A549 (cell line): ENCODE measurements at regions not wholly inside any gene's neighbourhood (a gene's known extent, or its start where the extent isn't known, plus 50 kb on each side); places are given as distances from the start of the nearest gene placed in this dataset.

Experiments used
- ATAC-seq, 2 experiments: fragments of 200-7000 bp in 1 of 2; fragments of >200 bp in 1 of 2; cut with Nextera tagmentation in 1 of 2; cut with Tn5 transposase in 1 of 2; 3 replicates each; pipeline versions ENCODE4 v1.8.0 to v1.9.1; 2018 to 2020; ENCODE audit warnings: mild to moderate bottlenecking in 1 of 2, moderate library complexity in 1 of 2
- CTCF ChIA-PET: fragments of 300-600 bp; sonication (Branson Sonifier 250); formaldehyde crosslinking; extraction: SDS; loops from one replicate; lab custom pipeline; 2021; ENCODE audit warnings: antibody characterized with exemption, inconsistent platforms; lab: Yijun Ruan, JAX
- POLR2A ChIA-PET: fragments of 350-600 bp; formaldehyde crosslinking; extraction: SDS; loops from one replicate; lab custom pipeline; 2021; ENCODE audit warnings: antibody characterized with exemption, inconsistent platforms; lab: Yijun Ruan, JAX
- DNase-seq, 2 experiments: peaks; one replicate each; pipeline versions ENCODE4 v3.0.0 to v3.0.0-alpha.2; 2011 to 2016; ENCODE audit warnings: low read depth in 1 of 2, low spot score in 1 of 2
- FAIRE-seq: peaks from 2 replicates; lab custom pipeline; 2011; peaks lifted over from hg19 to GRCh38; lab: Jason Lieb, UNC
- H3K27ac ChIP-seq, 2 experiments: fragments of >200 bp; sonication (Bioruptor Twin); formaldehyde crosslinking; 3 replicates each; pipeline ENCODE4 v1.5.1; 2016 to 2017
- H3K4me1 ChIP-seq: fragments of >200 bp; sonication (Bioruptor Twin); formaldehyde crosslinking; 3 replicates; pipeline ENCODE4 v1.6.1; 2016
- H3K4me2 ChIP-seq: fragments of >200 bp; sonication (Bioruptor Twin); formaldehyde crosslinking; 3 replicates; pipeline ENCODE4 v1.6.1; 2016
- H3K4me3 ChIP-seq: fragments of >200 bp; sonication (Bioruptor Twin); formaldehyde crosslinking; 3 replicates; pipeline ENCODE4 v1.5.1; 2016
- H3K9me3 ChIP-seq: fragments of >200 bp; sonication (Bioruptor Twin); formaldehyde crosslinking; 3 replicates; pipeline ENCODE4 v1.6.1; 2016
- ATOH8 ChIP-seq: fragments of 250-450 bp; sonication (Bioruptor Pico); IDR thresholded peaks from 2 replicates; pipeline ENCODE4 v1.5.0; 2020; ENCODE audit warnings: low read depth, mild to moderate bottlenecking, moderate library complexity
- CBX8 ChIP-seq: fragments of 200-600 bp; sonication (generic); IDR thresholded peaks from 2 replicates; pipeline ENCODE4 v1.6.1; 2016
- CEBPB ChIP-seq, 2 experiments: fragments of >200 bp in 1 of 2; sonication (Bioruptor Twin) in 1 of 2; formaldehyde crosslinking in 1 of 2; IDR thresholded peaks; 2 replicates each; pipeline ENCODE4 v1.6.1; 2012 to 2016
- EP300 ChIP-seq, 2 experiments: fragments of >200 bp; sonication (Bioruptor Twin); formaldehyde crosslinking; IDR thresholded peaks; 2 replicates in 1 of 2; 3 replicates in 1 of 2; pipeline ENCODE4 v1.6.1; 2016 to 2017
- FOSL2 ChIP-seq, 2 experiments: fragments of 450-650 bp in 1 of 2; fragments of >200 bp in 1 of 2; sonication (Bioruptor Twin) in 1 of 2; formaldehyde crosslinking; IDR thresholded peaks; 2 replicates each; pipeline versions ENCODE4 v1.5.0 to v1.6.1; 2016 to 2020; ENCODE audit warnings: mild to moderate bottlenecking in 1 of 2, moderate library complexity in 1 of 2
- HES2 ChIP-seq: fragments of >200 bp; sonication (Bioruptor Twin); formaldehyde crosslinking; IDR thresholded peaks from 2 replicates; pipeline ENCODE4 v1.6.1; 2016
- HEYL ChIP-seq: fragments of 250-450 bp; sonication (Bioruptor Pico); IDR thresholded peaks from 2 replicates; pipeline ENCODE4 v1.8.0; 2021; ENCODE audit warnings: mild to moderate bottlenecking, moderate library complexity
- HOXB5 ChIP-seq: fragments of 250-450 bp; sonication (Bioruptor Pico); IDR thresholded peaks from 2 replicates; pipeline ENCODE4 v1.5.0; 2020; ENCODE audit warnings: mild to moderate bottlenecking, moderate library complexity
- JUN ChIP-seq, 2 experiments: fragments of >200 bp; sonication (Bioruptor Twin); formaldehyde crosslinking; IDR thresholded peaks; 2 replicates in 1 of 2; 3 replicates in 1 of 2; pipeline ENCODE4 v1.6.1; 2016 to 2017
- MAFK ChIP-seq: fragments of 450-650 bp; IDR thresholded peaks from 2 replicates; pipeline ENCODE4 v1.6.1; 2014; ENCODE audit not compliant: partially characterized antibody
- MAZ ChIP-seq: fragments of 150-350 bp; IDR thresholded peaks from 2 replicates; pipeline ENCODE4 v1.6.1; 2014; ENCODE audit warnings: antibody characterized with exemption, low read depth, low read length, borderline replicate concordance
- NPAS2 ChIP-seq: fragments of 250-450 bp; sonication (Bioruptor Pico); IDR thresholded peaks from 2 replicates; pipeline ENCODE4 v1.8.0; 2022; ENCODE audit warnings: mild to moderate bottlenecking, moderate library complexity, borderline replicate concordance
- PBX3 ChIP-seq: IDR thresholded peaks from 2 replicates; pipeline ENCODE4 v1.6.1; 2012
- PHF8 ChIP-seq: fragments of 200-600 bp; sonication (generic); IDR thresholded peaks from 2 replicates; pipeline ENCODE4 v1.6.1; 2016; ENCODE audit warnings: low read depth, mild to moderate bottlenecking, antibody characterized with exemption, moderate library complexity, borderline replicate concordance
- POLR2A ChIP-seq: IDR thresholded peaks from 2 replicates; pipeline ENCODE4 v1.6.1; 2012; ENCODE audit warnings: mild to moderate bottlenecking, low read length
- POLR2AphosphoS2 ChIP-seq: conservative IDR thresholded peaks from 2 replicates; pipeline ENCODE4 v1.6.1; 2012; ENCODE audit warnings: low read length, improper control_type of control experiment, inconsistent platforms
- RCOR1 ChIP-seq: fragments of 150-350 bp; IDR thresholded peaks from 2 replicates; pipeline ENCODE4 v1.6.1; 2014; ENCODE audit warnings: antibody characterized with exemption, low read length, low read depth
- RFX5 ChIP-seq: fragments of 450-650 bp; IDR thresholded peaks from 2 replicates; pipeline ENCODE4 v1.7.1; 2014; ENCODE audit warnings: antibody characterized with exemption, mild to moderate bottlenecking, moderate library complexity
- SMC3 ChIP-seq: fragments of >200 bp; sonication (Bioruptor Twin); formaldehyde crosslinking; IDR thresholded peaks from 3 replicates; pipeline ENCODE4 v1.6.1; 2018; ENCODE audit warnings: inconsistent platforms
- SREBF2 ChIP-seq: fragments of 450-650 bp; IDR thresholded peaks from 2 replicates; pipeline ENCODE4 v1.6.1; 2014; ENCODE audit warnings: mild to moderate bottlenecking, moderate library complexity
- ZFP36 ChIP-seq: fragments of 450-650 bp; IDR thresholded peaks from 2 replicates; pipeline ENCODE4 v1.6.1; 2014; ENCODE audit warnings: borderline replicate concordance; ENCODE audit not compliant: partially characterized antibody
- ZNF302 ChIP-seq: fragments of 250-450 bp; sonication (Bioruptor Pico); IDR thresholded peaks from 2 replicates; pipeline ENCODE4 v1.9.0; 2021; ENCODE audit warnings: inconsistent platforms, mild to moderate bottlenecking, moderate library complexity
- WGBS: methylation state at CpG from one replicate; pipeline ENCODE4 v1.1.6; 2017; ENCODE audit errors: missing lambda C conversion rate; 5-methylcytosine and 5-hydroxymethylcytosine counted together
- TF ChIP-seq, protein P1 (sequence below): fragments of >200 bp; sonication (Bioruptor Twin); formaldehyde crosslinking; IDR thresholded peaks from 3 replicates; pipeline ENCODE4 v1.5.1; 2016
- TF ChIP-seq, protein P2 (sequence below): IDR thresholded peaks from 2 replicates; pipeline ENCODE4 v1.6.1; 2012
- TF ChIP-seq, protein P3 (sequence below): fragments of 200-600 bp; sonication (generic); IDR thresholded peaks from 2 replicates; pipeline ENCODE4 v1.6.1; 2016; ENCODE audit warnings: antibody characterized with exemption, mild to moderate bottlenecking, moderate library complexity

DNA sequence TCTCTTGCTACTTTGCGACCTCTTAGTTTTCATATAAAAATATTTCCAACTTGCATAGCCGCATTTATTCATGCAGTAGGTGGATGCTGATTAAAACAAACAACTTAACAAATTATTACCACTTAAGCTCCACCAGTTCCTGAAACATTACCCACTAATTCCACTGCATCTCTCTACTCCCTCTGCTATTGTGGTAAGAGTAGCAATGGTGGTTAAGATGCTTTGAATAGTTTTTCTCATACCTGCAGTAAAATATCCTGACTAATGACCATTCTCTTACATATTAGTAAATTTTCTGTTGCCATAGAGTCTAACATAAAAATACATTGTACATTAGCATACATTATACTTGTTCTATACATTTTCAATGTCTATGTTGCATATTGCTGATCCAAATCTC lies 397.6 kb upstream of the PLSCR5 start:
- no peak for TF ChIP-seq JUN (IDR thresholded peaks at IDR 0.05)
- TF ChIP-seq POLR2AphosphoS2 = no peak
- TF ChIP-seq, protein P1, sequence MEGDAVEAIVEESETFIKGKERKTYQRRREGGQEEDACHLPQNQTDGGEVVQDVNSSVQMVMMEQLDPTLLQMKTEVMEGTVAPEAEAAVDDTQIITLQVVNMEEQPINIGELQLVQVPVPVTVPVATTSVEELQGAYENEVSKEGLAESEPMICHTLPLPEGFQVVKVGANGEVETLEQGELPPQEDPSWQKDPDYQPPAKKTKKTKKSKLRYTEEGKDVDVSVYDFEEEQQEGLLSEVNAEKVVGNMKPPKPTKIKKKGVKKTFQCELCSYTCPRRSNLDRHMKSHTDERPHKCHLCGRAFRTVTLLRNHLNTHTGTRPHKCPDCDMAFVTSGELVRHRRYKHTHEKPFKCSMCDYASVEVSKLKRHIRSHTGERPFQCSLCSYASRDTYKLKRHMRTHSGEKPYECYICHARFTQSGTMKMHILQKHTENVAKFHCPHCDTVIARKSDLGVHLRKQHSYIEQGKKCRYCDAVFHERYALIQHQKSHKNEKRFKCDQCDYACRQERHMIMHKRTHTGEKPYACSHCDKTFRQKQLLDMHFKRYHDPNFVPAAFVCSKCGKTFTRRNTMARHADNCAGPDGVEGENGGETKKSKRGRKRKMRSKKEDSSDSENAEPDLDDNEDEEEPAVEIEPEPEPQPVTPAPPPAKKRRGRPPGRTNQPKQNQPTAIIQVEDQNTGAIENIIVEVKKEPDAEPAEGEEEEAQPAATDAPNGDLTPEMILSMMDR = no peak
- no peak for TF ChIP-seq HEYL (CRISPR knock-in tag)
- no peak for TF ChIP-seq CEBPB (IDR thresholded peaks at IDR 0.05)
- no peak for TF ChIP-seq MAFK
- TF ChIP-seq FOSL2 (IDR thresholded peaks at IDR 0.05) = no peak
- TF ChIP-seq FOSL2 (CRISPR knock-in tag; IDR thresholded peaks at IDR 0.05) = no peak
- no peak for TF ChIP-seq CBX8
- TF ChIP-seq ZFP36 = no peak
- Histone ChIP-seq H3K4me2 (no peak overlapping the region), H3K27ac (no peak overlapping the region), H3K9me3 (no peaks in the 10 kb centered on the region), H3K4me1 (no peaks in the 10 kb centered on the region), H3K4me3 (no peak overlapping the region)
- no peak for ATAC-seq
- no peak for DNase-seq
- WGBS = 15% methylated on average over 2 of the region's 2 CpGs
- POLR2A ChIA-PET = no interaction called here
- FAIRE-seq = no peak
- CTCF ChIA-PET = no interaction called here

GRCh38 chr3:147000274-147000673 lies 395.1 kb upstream of the PLSCR5 start:
- Histone ChIP-seq H3K4me1 (no peaks in the 10 kb centered on the region), H3K4me3 (no peak overlapping the region), H3K27ac (no peak overlapping the region), H3K4me2 (no peak overlapping the region), H3K9me3 (no peaks in the 10 kb centered on the region)
- no peak for TF ChIP-seq MAFK
- no peak for TF ChIP-seq CBX8
- TF ChIP-seq, protein P2, sequence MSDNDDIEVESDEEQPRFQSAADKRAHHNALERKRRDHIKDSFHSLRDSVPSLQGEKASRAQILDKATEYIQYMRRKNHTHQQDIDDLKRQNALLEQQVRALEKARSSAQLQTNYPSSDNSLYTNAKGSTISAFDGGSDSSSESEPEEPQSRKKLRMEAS = no peak
- no peak for TF ChIP-seq RCOR1
- TF ChIP-seq HES2 = no peak
- TF ChIP-seq HOXB5 = no peak
- no peak for TF ChIP-seq SREBF2
- TF ChIP-seq ZNF302 (CRISPR knock-in tag) = no peak
- TF ChIP-seq RFX5 = no peak
- no peak for TF ChIP-seq POLR2A
- no peak for TF ChIP-seq EP300 (IDR thresholded peaks at IDR 0.05)
- no peak for TF ChIP-seq NPAS2 (CRISPR knock-in tag)
- no peak for TF ChIP-seq FOSL2 (IDR thresholded peaks at IDR 0.05)
- TF ChIP-seq FOSL2 (CRISPR knock-in tag; IDR thresholded peaks at IDR 0.05) = no peak
- TF ChIP-seq PHF8 = no peak
- no peak for TF ChIP-seq ATOH8
- TF ChIP-seq MAZ = no peak
- no peak for TF ChIP-seq PBX3
- TF ChIP-seq, protein P3, sequence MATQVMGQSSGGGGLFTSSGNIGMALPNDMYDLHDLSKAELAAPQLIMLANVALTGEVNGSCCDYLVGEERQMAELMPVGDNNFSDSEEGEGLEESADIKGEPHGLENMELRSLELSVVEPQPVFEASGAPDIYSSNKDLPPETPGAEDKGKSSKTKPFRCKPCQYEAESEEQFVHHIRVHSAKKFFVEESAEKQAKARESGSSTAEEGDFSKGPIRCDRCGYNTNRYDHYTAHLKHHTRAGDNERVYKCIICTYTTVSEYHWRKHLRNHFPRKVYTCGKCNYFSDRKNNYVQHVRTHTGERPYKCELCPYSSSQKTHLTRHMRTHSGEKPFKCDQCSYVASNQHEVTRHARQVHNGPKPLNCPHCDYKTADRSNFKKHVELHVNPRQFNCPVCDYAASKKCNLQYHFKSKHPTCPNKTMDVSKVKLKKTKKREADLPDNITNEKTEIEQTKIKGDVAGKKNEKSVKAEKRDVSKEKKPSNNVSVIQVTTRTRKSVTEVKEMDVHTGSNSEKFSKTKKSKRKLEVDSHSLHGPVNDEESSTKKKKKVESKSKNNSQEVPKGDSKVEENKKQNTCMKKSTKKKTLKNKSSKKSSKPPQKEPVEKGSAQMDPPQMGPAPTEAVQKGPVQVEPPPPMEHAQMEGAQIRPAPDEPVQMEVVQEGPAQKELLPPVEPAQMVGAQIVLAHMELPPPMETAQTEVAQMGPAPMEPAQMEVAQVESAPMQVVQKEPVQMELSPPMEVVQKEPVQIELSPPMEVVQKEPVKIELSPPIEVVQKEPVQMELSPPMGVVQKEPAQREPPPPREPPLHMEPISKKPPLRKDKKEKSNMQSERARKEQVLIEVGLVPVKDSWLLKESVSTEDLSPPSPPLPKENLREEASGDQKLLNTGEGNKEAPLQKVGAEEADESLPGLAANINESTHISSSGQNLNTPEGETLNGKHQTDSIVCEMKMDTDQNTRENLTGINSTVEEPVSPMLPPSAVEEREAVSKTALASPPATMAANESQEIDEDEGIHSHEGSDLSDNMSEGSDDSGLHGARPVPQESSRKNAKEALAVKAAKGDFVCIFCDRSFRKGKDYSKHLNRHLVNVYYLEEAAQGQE = no peak
- TF ChIP-seq, protein P1 = no peak
- no peak for TF ChIP-seq SMC3
- CTCF ChIA-PET = no interaction called here
- 23% methylated on average over 2 of the region's 2 CpGs for WGBS
- POLR2A ChIA-PET = no interaction called here
- DNase-seq = no peak
- no peak for FAIRE-seq
- ATAC-seq = no peak
